ENCODE measurements at regions not wholly inside any gene's neighbourhood (a gene's known extent, or its start where the extent isn't known, plus 50 kb on each side); places are given as distances from the start of the nearest gene placed in this dataset.

DNA sequence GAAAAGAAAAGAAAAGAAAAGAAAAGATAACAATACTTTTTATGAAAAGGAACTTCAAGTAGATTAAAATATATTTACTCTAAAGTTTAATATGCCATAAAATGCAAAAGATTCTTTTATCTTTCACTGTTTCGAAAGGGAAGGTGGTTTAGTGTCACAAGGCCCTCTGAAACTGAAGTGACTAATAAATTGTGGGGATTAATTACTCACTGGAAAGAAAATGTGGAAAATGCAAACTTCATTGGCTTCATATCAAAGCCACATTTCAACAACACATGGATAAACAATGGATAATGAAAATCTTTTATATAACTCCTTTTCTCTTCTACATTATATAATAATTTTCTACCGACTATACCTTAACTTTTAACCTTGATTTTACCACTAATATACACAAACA lies 320.5 kb upstream of the RSPO3 start:
- TF ChIP-seq, protein P1, sequence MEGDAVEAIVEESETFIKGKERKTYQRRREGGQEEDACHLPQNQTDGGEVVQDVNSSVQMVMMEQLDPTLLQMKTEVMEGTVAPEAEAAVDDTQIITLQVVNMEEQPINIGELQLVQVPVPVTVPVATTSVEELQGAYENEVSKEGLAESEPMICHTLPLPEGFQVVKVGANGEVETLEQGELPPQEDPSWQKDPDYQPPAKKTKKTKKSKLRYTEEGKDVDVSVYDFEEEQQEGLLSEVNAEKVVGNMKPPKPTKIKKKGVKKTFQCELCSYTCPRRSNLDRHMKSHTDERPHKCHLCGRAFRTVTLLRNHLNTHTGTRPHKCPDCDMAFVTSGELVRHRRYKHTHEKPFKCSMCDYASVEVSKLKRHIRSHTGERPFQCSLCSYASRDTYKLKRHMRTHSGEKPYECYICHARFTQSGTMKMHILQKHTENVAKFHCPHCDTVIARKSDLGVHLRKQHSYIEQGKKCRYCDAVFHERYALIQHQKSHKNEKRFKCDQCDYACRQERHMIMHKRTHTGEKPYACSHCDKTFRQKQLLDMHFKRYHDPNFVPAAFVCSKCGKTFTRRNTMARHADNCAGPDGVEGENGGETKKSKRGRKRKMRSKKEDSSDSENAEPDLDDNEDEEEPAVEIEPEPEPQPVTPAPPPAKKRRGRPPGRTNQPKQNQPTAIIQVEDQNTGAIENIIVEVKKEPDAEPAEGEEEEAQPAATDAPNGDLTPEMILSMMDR (IDR thresholded peaks at IDR 0.05), result no peak
- no peak for TF ChIP-seq ZFX (IDR thresholded peaks at IDR 0.05; ENCODE audit: borderline replicate concordance)
